ENCODE measurements at regions not wholly inside any gene's neighbourhood (a gene's known extent, or its start where the extent isn't known, plus 50 kb on each side); places are given as distances from the start of the nearest gene placed in this dataset.

GRCh38 chr18:62449490-62450104, 73.2 kb upstream of the ZCCHC2 start:
- Histone ChIP-seq H3K4me3 (no peak overlapping the region), H3K36me3 (no peaks in the 10 kb centered on the region), H3K27ac (no peak overlapping the region), H3K9me3 (no peaks in the 10 kb centered on the region), H3K27me3 (no peaks in the 10 kb centered on the region), H3K4me1 (peaks cover 19 to 27% (median 23%) of the 10 kb centered on the region in 4 donors)
- ATAC-seq (ENCODE audit: low FRiP score in 2 of 2), result no peak
- DNase-seq, result no peak
- no peak for TF ChIP-seq EP300 (IDR thresholded peaks at IDR 0.05)
- TF ChIP-seq POLR2A (IDR thresholded peaks at IDR 0.05), result no peak
- TF ChIP-seq CTCF (IDR thresholded peaks at IDR 0.05), result no peak
- TF ChIP-seq POLR2AphosphoS5 (IDR thresholded peaks at IDR 0.05), result no peak
- WGBS, 2 donors, result 94 to 95% methylated on average over 7 of the region's 7 CpGs

- TF ChIP-seq EP300 (IDR thresholded peaks at IDR 0.05), result no peak
- TF ChIP-seq CTCF (IDR thresholded peaks at IDR 0.05), result no peak
- no peak for TF ChIP-seq POLR2AphosphoS5 (IDR thresholded peaks at IDR 0.05)
- no peak for TF ChIP-seq POLR2A (IDR thresholded peaks at IDR 0.05)
- H3K4me3 ChIP-seq, result no peak overlapping the region
- no peak for DNase-seq
- H3K9me3 ChIP-seq, result no peaks in the 10 kb centered on the region
- H3K27me3 ChIP-seq, result no peaks in the 10 kb centered on the region
- no peaks in the 10 kb centered on the region for H3K36me3 ChIP-seq
- H3K4me1 ChIP-seq, result peaks cover 19 to 27% (median 23%) of the 10 kb centered on the region in 4 donors
- ATAC-seq (ENCODE audit: low FRiP score in 2 of 2), result no peak
- WGBS, 2 donors, result 53 to 57% methylated on average over 5 of the region's 5 CpGs
- peak overlapping the region in 3 of 4 donors; percentile 50 to 75 (median 74) for H3K27ac ChIP-seq
Observed at GRCh38 chr18:62450175-62450545, 72.7 kb upstream of the ZCCHC2 start.

- Histone ChIP-seq H3K4me3 (no peak overlapping the region), H3K9me3 (no peaks in the 10 kb centered on the region), H3K27me3 (no peaks in the 10 kb centered on the region), H3K4me1 (peaks cover 19 to 27% (median 23%) of the 10 kb centered on the region in 4 donors), H3K36me3 (no peaks in the 10 kb centered on the region), H3K27ac (peak overlapping the region; percentile 50 to 75 (median 63))
- DNase-seq (peak in 1 of 2 donors; percentile 83), ATAC-seq (ENCODE audit: low FRiP score in 2 of 2) (peak; percentile 71 to 76)
- TF ChIP-seq CTCF (IDR thresholded peaks at IDR 0.05) (no peak), EP300 (IDR thresholded peaks at IDR 0.05) (peak in 1 of 4 donors; percentile 5), POLR2A (IDR thresholded peaks at IDR 0.05) (no peak), POLR2AphosphoS5 (IDR thresholded peaks at IDR 0.05) (peak; percentile 33 to 47)
- WGBS, 2 donors, result 23 to 46% methylated on average over 12 to 15 of the region's 15 CpGs
Observed at GRCh38 chr18:62450546-62451410, 72.0 kb upstream of the ZCCHC2 start.

- Histone ChIP-seq H3K4me3 (no peak overlapping the region), H3K9me3 (no peaks in the 10 kb centered on the region), H3K27me3 (no peaks in the 10 kb centered on the region), H3K4me1 (peaks cover 19 to 27% (median 23%) of the 10 kb centered on the region in 4 donors), H3K36me3 (no peaks in the 10 kb centered on the region), H3K27ac (peak overlapping the region in 1 of 4 donors; percentile 26)
- TF ChIP-seq CTCF (IDR thresholded peaks at IDR 0.05), result no peak
- TF ChIP-seq POLR2AphosphoS5 (IDR thresholded peaks at IDR 0.05), result peak; percentile 23 to 50
- 41 to 72% methylated on average over 5 of the region's 5 CpGs for WGBS, 2 donors
- ATAC-seq (ENCODE audit: low FRiP score in 2 of 2), result peak in 1 of 2 donors; percentile 29
- DNase-seq, result peak in 1 of 2 donors; percentile 44
Observed at GRCh38 chr18:62452280-62452831, 70.5 kb upstream of the ZCCHC2 start.

Data from upper lobe of left lung (tissue), 6 donors.